HS-5 (cell line): ENCODE measurements at regions not wholly inside any gene's neighbourhood (a gene's known extent, or its start where the extent isn't known, plus 50 kb on each side); places are given as distances from the start of the nearest gene placed in this dataset.
"Not testable (repeated sequence)": the region's sequence is repeated elsewhere in the genome, so short reads cannot be mapped to it uniquely, and the experiment has no call there.

ENCODE experiments used
- DNase-seq: peaks from one replicate; pipeline ENCODE4 v3.0.0-alpha.2; 2012; ENCODE audit warnings: low read depth

DNA sequence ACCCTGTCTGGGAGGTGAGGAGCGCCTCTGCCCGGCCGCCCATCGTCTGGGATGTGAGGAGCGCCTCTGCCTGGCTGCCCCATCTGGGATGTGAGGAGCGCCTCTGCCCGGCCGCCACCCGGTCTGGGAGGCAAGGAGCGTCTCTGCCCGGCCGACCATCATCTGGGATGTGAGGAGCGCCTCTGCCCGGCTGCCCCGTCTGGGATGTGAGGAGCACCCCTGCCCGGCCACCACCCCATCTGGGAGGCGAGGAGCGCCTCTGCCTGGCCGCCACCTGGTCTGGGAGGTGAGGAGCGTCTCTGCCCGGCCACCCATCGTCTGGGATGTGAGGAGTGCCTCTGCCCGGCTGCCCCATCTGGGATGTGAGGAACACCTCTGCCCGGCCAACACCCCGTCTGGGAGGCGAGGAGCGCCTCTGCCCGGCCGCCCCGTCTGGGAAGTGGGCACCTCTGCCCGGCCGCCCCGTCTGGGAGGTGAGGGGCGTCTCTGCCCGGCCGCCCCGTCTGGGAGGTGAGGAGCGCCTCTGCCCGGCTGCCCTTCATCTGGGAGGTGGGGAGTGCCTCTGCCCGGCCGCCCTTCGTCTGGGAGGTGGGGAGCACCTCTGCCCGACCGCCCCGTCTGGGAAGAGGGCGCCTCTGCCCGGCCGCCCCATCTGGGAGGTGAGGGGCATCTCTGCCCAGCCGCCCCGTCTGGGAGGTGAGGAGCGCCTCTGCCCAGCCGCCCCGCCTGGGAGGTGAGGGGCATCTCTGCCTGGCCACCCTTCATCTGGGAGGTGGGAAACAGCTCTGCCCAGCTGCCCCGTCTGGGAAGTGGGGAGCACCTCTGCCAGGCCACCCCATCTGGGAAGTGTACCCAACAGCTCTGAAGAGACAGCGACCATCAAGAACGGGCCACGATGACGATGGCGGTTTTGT is 399.7 kb downstream of the CAAP1 start:
- not testable (repeated sequence) for DNase-seq

DNA sequence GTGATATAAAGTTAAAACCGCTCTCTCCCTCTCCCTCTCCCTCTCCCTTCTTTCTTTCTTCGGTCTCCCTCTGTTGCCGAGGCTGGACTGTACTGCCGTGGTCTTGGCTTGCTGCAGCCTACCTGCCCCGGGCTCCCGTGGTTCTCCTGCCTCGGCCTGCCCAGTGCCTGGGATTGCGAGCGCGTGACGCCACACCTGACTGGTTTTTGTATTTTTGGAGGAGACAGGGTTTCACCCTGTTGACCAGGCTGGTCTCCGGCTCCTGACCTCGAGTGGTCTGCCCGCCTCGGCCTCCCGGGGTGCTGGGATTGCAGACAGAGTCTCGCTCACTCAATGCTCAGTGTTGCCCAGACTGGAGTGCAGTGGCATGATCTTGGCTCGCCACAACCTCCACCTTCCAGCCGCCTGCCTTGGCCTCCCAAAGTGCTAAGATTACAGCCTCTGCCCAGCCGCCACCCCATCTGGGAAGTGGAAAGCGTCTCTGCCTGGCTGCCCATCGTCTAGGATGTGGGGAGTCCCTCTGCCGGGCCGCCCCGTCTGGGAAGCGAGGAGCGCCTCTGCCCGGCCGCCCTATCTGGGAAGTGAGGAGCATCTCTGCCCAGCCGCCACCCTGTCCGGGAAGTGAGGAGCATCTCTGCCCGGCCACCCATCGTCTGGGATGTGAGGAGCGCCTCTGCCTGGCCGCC is 400.5 kb downstream of the CAAP1 start:
- not testable (repeated sequence) for DNase-seq

DNA sequence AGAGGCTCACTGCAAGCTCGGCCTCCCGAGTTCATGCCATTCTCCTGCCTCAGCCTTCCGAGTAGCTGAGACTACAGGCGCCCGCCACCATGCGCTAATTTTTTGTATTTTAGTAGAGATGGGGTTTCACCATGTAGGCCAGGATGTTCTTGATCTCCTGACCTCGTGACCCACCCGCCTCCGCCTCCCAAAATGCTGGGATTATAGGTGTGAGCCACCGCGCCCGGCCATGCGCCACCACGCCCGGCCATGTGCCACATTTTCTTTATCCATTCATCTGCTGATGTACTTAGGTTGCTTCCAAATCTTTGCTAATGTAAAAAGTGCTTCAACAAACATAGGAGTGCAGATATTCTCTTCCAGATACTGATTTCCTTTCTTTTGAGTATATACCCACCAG is 408.6 kb downstream of the CAAP1 start:
- DNase-seq: no peak

DNA sequence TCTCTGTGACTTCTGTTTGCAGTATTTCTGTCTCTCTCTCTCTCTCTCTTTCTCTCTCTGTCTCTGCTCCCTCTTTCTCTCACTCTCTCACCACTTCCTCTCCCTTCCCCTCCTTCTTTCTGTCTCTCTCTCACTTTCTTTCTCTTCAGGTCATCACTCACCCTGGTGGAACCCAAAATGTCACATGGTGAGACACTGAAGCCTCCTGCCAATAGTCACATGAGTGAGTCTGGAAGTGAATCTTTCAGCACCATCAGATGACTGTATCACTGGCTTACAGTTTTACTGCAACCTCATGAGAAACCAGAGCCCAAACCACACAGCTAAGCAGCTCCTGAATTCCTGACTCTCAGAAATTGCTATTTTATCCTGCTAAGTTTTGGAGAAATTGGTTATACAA is 414.6 kb downstream of the CAAP1 start:
- DNase-seq: no peak

DNA sequence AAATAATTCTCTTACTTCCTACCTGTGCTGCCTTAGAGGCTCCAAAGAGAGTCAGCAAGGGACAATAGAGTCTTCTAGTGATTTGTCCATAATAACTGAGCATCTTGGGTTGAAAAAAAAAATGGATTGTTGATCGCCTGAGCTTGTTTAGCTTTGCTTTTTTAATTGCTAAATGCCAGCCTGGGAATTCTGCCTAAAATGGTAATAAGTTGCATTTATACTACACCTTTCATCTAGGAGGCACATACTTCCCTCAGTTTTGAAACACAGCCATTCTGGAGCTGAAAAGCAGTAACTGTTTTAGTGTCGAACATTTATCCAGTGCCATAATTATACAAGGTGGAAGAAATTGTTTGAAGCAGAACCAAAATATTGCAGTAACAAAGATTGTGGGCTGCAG is 421.3 kb downstream of the CAAP1 start:
- no peak for DNase-seq

DNA sequence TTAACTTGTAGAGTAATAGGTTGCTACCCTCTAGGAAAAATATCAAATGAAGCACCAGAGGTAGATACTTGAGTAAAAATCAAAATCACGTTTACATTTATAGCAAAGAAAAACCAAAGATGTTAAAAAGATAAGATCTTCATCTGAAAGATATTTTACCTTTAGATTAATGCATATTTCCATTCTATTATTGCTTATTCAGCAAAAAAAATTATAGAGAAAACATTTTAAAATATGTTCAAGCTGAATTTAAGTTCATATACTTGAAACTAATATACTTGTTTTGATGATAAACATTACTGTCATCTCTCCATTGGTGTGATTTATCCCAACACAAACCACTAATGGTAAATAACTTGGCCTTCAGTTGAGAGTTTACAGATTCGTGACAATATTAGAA is 422.3 kb downstream of the CAAP1 start:
- no peak for DNase-seq

DNA sequence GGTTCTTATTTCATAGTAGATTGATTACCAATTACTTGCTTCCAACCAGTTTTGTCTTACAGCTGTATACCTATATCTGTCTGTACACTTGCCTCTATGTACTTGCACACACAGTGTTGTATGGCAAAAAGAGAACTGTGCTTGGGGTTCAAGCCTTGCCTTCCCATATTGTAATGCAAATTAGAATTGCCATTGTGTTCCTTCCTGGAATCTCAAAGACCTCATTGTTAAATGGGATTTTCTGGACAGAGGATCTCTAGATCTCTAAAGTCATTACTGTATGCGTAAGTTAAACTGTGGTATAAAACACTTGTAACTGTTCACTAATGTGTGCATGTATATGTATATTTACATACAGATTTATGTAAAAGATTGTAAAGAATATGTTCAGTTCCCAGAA is 428.8 kb downstream of the CAAP1 start:
- DNase-seq: no peak

DNA sequence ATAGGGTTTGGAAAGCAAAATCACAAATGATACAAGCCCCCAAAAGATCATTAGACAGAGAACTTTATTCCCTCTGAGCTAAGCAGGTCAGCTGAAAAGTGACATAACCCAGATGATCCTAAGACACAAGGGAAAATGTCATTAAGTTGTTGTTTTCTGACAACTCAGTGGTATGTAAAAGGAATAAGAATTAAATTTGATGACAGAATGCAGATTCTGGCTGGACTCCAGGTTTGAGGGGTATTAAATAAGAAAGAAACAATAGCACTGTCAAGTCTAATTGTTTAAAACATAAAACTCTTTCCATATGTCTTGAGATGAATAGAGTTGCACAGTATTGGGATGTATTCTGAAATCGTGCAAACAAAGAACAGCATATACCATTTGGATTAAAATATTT is 429.9 kb downstream of the CAAP1 start:
- DNase-seq: no peak

DNA sequence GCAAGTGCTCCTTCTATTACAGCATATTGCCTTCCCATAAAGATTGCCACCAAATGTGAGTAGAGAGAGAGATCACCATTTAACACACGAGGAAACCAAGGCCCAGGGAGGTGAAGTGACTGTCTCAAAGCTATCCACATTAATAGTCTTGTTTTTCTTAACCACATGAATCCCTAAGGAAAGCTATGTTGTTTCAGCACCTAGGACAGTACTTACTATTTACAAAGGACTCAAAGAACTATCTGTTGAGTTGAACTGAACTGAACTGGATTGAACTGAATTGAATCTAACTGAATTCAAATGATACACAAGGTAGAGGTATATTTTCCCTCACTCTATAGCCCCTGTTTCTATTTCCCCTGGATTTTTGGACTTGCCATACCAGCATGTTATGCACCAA is 430.4 kb downstream of the CAAP1 start:
- no peak for DNase-seq

DNA sequence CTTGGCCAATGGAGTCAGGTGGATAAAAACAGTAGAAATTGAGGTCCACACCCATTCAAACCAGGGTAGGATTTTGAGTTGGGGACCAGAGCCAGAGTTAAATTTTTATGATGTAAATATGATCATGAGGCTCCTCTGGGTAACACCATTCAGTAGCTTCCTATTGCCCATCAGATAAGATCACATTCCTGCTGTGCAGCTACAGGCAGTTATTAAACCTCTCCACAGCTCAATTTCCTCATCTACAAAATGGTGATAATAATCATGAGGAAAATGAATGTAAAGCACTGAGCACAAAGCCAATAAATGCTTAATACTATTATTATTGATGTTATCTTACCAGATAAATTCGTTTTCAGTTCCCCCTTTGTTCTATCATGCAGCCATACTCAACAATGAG is 432.0 kb downstream of the CAAP1 start:
- no peak for DNase-seq

DNA sequence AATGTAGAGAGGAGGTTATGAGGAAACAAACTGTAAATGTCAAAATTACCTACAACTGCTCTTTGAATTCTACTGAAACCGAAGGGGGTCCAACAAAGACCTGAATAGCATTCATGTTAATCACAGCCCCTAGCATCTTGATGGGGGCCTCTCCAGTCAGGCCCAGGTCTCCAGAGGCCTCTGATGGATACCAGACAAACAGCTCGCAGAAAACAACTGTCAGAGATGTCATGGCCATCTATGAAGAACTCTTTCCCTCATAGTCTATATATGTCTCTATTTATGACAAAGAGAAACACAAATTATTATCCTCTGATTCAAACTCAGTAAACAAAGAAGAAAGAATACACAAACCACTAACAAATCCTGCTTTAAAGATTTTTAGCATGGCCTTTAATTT is 432.6 kb downstream of the CAAP1 start:
- DNase-seq: no peak

DNA sequence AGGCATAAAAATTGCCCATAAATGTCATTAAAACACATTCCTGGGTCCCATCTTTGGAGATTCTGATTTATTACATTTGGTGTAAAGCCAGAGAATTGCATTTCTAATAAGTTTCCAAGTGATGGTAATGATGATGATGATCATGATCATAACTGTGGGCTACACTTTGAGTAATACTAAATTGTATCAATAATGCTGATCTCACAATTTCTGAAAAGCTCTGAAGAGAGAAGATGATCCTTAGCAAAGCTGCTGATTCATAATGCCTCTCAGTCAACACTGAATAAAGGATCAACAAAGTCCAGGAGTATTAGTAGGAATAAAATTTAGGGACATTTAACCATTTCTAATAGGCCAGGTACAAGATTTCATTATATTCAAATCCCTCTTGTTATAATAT is 434.5 kb downstream of the CAAP1 start:
- DNase-seq: no peak

DNA sequence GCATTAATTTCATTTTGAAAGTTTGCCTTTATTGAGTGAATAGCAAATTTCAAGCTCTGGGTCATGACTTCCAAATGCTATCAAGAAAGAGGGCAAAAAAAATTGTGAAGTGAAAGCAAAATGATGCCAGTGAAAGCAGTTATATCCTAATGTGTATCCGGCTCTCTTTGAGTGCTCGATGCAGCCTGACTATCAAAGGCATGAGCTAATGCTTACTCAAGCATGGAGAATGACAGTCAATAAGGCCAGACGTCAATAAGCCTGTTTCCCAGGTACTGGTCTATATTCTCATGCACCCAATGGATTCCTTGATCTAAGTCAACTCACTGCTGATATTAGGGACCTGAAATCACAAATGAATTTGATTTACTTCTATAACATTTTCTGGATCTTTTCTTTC is 435.5 kb downstream of the CAAP1 start:
- DNase-seq: no peak

DNA sequence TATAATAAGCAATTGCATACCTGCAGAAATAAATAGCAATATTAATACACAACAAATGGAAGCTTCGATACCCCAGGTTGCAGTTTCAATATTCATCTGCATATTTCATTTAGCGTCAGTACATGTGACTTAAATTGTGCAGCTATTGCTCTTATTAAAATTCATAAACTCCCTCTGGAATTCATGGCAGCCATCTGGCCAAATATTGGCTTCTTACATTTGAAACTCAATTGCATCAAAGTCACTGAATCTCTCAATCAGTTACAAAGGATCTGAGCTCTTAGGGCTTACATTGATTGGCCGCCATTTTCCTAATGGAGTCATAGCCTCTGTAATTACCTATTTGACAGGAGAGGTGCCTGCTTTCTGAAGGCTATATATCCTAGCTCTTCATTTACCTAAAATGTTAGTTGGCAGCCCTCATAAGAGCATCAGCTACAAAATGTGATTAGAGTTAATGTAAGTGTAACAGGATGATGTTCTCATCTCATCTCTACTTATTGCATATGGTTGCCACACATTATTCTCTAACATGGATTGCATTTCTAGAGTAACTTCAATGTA is 453.5 kb downstream of the CAAP1 start:
- no peak for DNase-seq

DNA sequence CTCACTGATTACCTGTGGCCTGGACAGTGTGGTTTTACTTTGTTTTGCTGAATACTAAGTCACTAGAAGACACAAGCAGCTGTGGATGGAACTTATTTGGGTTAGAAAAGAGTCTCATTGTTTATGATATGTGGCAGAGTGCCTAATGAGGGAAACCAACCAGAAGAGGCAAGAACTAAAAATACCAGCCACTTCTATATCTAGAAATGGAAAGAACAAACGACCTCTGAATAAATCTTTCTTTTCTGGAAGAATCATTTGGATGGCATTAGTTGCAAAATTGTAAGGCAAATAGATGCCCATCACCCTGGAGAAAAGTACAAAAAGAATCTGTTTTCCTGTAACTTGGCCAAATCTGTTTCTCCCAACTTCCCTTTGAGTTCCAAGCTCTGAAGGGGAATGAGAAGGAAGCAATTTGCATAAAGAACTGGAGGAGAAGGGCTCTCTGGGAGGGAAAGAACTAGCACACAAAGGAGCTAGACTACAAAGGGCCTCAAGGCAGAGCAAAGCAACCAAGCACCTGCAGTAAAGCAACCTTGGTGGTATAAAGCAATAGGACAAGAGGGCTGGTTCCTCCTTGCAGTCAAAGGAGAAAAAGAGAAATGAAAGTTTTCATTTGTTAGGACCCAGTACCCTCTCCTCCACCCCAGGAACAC is 455.4 kb downstream of the CAAP1 start:
- DNase-seq: no peak

DNA sequence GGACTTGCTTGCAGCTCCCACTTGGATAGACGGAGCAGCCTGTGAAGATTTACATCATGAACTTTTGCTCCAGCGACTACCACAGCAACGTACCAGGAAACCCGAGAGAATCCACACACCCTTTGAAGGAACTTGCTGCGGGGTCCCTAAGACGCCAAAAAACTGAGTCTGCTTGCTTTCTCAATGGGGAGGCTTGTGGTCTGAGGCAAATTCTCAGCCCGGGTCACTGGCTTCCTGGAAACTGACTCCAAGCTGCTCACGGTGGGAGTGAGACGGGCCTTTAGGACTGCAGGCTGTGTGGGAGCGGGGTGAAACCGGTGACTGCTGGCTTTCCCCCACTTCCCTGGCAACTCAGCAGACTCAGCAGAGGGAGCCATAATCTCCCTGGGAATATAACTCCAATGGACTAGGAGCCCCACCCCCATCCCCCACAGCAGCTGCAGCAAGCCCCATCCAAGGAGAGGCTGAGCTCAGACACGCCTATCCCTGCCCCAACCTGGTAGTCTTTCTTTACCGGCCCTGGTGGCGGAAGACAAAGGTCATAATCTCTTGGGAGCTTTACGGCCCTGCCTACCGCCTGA is 466.0 kb downstream of the CAAP1 start:
- no peak for DNase-seq

DNA sequence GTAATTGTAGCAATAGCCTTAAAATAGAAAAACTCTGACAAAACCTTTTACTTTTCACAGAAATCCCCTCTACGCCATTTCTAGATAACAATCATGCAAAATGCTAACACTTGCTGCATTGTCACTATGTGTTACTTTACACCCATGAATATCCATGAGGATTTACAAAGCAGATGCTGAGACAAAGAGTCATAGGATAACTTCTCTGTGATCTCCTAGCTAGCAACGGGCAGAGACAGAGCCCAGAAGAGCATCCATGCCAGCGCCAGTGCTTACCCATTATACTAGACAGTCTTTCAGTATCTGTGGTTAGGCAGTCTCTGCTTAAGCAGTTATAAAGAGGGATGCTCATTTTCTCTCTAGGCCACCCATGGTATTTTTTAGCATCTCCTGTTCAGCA is 474.1 kb downstream of the CAAP1 start:
- no peak for DNase-seq

DNA sequence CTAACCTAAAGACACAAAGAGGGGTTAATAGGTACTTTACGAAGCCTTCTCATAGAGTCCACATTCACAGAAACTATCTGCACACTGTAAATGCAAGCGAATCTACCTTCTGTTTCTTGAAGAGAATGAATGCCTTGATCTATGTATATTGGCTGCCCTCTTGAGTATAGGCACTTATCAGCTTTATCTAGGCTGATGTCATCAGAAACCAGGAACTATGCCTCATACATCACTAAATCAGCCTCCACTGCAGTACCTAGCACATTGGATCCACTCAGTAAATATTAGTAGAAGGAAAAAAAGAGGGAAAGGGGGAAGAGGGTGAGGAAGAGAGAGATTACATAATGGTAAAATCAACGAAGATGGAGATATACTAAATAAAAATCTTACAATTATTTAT is 477.1 kb downstream of the CAAP1 start:
- DNase-seq: no peak

DNA sequence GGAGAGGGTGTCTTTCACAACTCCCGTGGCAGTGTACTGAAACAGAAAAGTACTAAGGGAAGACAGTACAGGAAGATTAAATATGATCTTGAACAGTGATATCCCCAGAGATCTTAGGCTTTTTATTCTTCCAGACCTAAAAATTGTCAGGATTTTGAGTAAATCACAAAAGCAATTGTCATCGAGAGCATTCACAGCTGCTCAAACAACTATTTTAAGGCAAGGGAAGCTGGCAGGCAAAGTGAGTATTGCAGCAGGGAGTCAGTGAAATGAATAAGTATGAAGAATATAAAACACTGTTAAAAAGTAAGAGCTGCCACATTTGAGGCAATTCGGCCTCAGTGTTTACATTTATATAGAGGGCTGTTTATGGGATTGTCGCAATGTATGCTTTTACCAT is 479.0 kb downstream of the CAAP1 start:
- DNase-seq: no peak

DNA sequence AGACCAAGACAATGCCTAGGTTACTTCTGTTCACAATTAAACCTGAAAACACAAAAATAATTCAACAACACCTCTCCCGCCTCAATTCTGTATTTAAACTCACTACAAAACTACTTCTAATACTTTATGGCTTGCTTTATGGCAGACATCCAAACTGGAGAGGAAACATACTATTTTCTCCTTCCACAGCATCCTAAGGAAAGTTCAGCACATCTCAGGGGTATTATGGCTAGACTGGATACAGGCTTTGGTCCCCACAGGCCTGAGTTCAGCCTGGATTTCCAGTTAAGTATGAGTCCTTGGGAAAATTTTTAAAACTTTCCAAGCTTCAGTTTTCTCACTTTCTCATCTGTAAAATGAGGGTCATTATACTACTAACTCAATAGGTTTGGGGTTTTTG is 480.2 kb downstream of the CAAP1 start:
- DNase-seq: no peak

DNA sequence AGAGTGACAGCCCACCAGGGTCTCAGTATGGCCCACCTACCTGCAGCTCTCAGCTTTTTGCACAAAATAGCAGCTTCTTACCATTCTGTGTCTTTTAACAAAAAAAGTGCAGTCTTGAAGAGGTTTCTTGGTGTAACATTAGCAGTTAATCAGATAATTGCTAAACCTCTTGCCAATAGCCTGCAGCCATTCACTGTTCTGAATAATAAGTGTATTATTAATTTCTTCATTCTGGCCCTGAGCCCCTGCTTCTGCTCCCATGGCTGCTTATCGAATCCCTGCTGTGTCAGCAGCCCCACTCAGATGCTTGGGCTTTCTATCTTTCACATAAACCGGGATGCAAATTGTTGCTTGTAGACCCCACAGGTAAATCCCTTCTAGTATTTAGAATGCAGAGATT is 485.9 kb downstream of the CAAP1 start:
- no peak for DNase-seq

DNA sequence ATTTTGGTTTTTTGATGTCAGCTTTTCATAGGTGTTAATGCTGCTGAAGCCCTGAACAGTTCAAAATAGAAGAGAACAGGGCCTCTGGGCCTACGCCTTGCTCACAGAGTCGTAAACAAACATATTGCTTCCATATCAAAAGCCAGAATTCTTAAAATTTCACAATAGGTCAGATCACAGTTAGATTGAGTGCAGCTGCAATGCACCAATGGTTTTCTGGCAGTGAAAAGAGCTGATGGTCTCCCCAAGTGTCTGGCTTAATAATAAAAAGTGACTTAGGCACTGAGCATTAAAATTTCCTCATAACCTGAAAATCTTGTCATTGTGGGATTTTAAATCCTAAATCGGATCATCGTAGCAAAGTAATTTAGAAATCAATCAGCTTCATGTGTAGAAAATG is 493.0 kb downstream of the CAAP1 start:
- no peak for DNase-seq
